BLaER1 (cell line): ENCODE measurements at regions not wholly inside any gene's neighbourhood (a gene's known extent, or its start where the extent isn't known, plus 50 kb on each side); places are given as distances from the start of the nearest gene placed in this dataset.

ENCODE experiments used
- H3K27ac ChIP-seq: shearing (Covaris generic); formaldehyde crosslinking; 2 replicates; pipeline ENCODE4 v1.8.1; 2022
- H3K27me3 ChIP-seq: shearing (Covaris generic); formaldehyde crosslinking; 2 replicates; pipeline ENCODE4 v1.8.1; 2022
- H3K36me3 ChIP-seq: shearing (Covaris generic); formaldehyde crosslinking; 2 replicates; pipeline ENCODE4 v1.8.1; 2022
- H3K4me1 ChIP-seq: shearing (Covaris generic); formaldehyde crosslinking; 2 replicates; pipeline ENCODE4 v1.8.1; 2022
- H3K4me2 ChIP-seq: shearing (Covaris generic); formaldehyde crosslinking; 2 replicates; pipeline ENCODE4 v1.8.1; 2022
- H3K4me3 ChIP-seq: shearing (Covaris generic); formaldehyde crosslinking; 2 replicates; pipeline ENCODE4 v1.8.1; 2022
- H3K9ac ChIP-seq: shearing (Covaris generic); formaldehyde crosslinking; 2 replicates; pipeline ENCODE4 v1.8.1; 2022
- H3K9me3 ChIP-seq: shearing (Covaris generic); formaldehyde crosslinking; 2 replicates; pipeline ENCODE4 v1.8.1; 2022
- H4K20me1 ChIP-seq: shearing (Covaris generic); formaldehyde crosslinking; 2 replicates; pipeline ENCODE4 v1.8.1; 2022
- Cebpa-rat ChIP-seq: shearing (Covaris generic); IDR thresholded peaks from 2 replicates; pipeline ENCODE4 v1.8.1; 2022

DNA sequence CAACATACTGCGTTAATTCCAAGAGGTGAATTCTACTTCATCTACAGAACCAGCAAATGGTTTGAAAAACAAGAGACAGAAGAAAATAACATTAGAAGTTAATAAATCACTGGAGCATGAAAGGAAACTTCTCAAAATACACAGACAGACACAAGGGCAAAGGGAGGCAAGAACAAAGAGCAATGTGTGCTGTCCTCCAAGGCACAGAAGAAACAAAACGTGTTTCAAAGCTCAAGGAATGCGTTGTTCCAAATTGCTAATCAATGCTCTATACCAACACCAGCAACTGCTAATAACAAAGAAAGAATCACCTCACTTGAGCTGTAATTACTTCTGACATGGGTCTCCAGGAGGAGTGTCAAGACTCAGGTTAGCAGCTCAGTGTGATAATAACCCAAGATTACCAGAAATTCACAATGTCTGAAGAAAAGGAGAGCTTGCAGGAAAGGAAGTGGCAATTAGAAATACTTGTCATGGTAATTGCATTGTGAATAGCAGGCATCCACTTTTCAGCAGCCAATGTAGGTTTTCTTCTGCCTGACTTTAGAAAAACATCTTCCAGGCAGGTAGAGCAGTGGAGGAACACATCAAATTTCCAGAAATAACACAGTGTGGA lies 175.4 kb downstream of the SEC16B start:
- no peak overlapping the region for H3K4me3 ChIP-seq
- H3K4me1 ChIP-seq = no peaks in the 10 kb centered on the region
- no peaks in the 10 kb centered on the region for H4K20me1 ChIP-seq
- peaks cover 10% of the 10 kb centered on the region; the same call in 1 of the 2 replicates for H3K9me3 ChIP-seq
- H3K9ac ChIP-seq = no peak overlapping the region
- H3K36me3 ChIP-seq = no peaks in the 10 kb centered on the region
- TF ChIP-seq Cebpa-rat = no peak
- no peak overlapping the region for H3K27ac ChIP-seq
- H3K27me3 ChIP-seq = no peaks in the 10 kb centered on the region
- H3K4me2 ChIP-seq = no peak overlapping the region

DNA sequence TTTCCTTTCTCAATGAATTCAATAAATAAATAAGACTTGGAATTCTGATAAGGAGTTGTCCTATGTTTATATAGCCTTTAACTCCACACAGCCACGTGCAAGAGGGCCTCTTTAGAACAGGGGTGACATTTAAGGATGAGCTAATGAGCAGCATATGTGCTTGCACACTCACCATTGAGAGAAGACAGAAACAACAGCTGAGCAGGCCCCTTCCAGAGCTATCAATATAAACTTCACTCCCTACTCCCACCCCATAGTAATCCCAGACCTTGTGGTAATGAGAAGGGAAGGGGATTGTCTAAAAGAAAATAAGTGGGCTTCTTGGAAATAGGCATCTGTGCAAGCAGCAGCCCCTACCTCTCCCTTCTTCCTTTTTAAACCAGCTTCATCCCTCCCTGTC lies 176.0 kb downstream of the SEC16B start:
- Histone ChIP-seq H4K20me1 (no peaks in the 10 kb centered on the region), H3K9ac (no peak overlapping the region), H3K4me1 (no peaks in the 10 kb centered on the region), H3K27me3 (no peaks in the 10 kb centered on the region), H3K27ac (no peak overlapping the region), H3K4me3 (no peak overlapping the region), H3K4me2 (no peak overlapping the region), H3K9me3 (peaks cover 10% of the 10 kb centered on the region; the same call in 1 of the 2 replicates), H3K36me3 (no peaks in the 10 kb centered on the region)
- TF ChIP-seq Cebpa-rat = no peak

DNA sequence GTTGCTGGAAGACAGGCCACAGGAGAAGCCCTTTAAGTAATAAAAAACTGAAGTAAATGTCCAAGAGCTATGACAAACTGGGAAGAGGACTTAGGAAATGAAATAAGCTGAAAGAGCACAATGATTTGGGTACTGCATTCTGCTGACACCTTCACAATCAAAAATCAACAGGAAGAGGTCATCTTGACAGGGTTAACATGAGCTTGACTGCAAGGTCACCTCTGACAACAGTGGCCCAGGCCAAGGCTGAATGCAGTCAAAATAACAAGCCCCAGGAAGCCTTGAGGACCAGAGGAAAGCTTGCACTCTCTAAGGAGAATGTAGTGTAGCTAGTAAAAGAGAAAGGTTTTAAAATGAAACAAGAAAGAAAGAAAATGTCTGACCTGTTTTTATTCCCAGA lies 179.3 kb downstream of the SEC16B start:
- no peaks in the 10 kb centered on the region for H3K27me3 ChIP-seq
- no peaks in the 10 kb centered on the region for H3K36me3 ChIP-seq
- H4K20me1 ChIP-seq = no peaks in the 10 kb centered on the region
- no peaks in the 10 kb centered on the region for H3K4me1 ChIP-seq
- no peak overlapping the region for H3K9ac ChIP-seq
- TF ChIP-seq Cebpa-rat = no peak
- no peak overlapping the region for H3K4me2 ChIP-seq
- no peak overlapping the region for H3K27ac ChIP-seq
- peaks cover 10% of the 10 kb centered on the region; the same call in 1 of the 2 replicates for H3K9me3 ChIP-seq
- no peak overlapping the region for H3K4me3 ChIP-seq

DNA sequence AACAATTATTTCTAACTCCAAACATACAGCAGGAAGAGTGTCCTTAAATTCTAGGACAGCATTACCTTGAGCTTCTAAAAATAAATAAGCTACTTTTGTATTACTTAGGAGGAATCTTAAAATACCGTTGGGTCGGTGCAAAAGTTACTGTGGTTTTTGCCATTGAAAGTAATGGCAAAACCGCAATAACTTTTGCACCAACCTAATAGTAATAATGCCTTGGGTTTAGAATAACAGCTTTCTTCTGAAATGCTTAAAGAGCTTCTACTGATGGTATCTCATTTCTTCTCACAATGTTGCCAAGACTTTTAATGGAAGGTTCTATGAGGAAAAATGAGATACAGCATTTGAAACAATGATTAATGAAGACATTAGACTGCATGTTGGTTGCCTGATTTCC lies 179.9 kb downstream of the SEC16B start:
- TF ChIP-seq Cebpa-rat = no peak
- peaks cover 10% of the 10 kb centered on the region; the same call in 1 of the 2 replicates for H3K9me3 ChIP-seq
- no peaks in the 10 kb centered on the region for H3K36me3 ChIP-seq
- no peaks in the 10 kb centered on the region for H3K27me3 ChIP-seq
- H3K4me1 ChIP-seq = no peaks in the 10 kb centered on the region
- H3K9ac ChIP-seq = no peak overlapping the region
- H3K4me3 ChIP-seq = no peak overlapping the region
- H3K27ac ChIP-seq = no peak overlapping the region
- no peak overlapping the region for H3K4me2 ChIP-seq
- no peaks in the 10 kb centered on the region for H4K20me1 ChIP-seq

DNA sequence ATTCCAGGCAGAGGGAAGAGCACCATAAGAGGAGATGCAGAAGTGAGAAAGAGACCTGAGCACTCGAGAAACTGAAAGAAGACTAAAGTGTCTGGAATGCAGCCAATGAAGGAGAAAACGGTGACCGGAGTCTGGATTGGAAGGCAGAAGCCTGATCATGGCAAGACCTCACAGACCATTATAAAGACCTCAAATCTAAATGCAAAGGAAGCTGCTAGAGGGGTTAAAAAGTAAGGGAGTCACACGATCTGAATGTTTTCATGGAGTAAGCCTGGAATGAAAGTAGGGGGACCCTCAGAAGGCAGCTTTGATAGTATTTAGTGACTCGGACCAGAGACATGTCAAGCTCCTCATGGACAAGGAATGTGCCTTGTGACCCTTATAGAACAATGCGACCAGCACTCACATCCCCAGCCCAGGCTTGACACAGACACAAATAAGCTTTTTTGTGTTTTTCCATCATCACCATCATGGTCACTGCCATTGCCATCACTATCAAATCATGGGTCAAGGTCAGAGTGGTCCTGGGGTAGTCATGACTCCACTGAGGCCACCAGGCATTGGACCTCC lies 183.6 kb downstream of the SEC16B start:
- Histone ChIP-seq H3K36me3 (no peaks in the 10 kb centered on the region), H3K9me3 (no peaks in the 10 kb centered on the region), H3K4me3 (no peak overlapping the region), H4K20me1 (no peaks in the 10 kb centered on the region), H3K27me3 (no peaks in the 10 kb centered on the region), H3K4me2 (no peak overlapping the region), H3K27ac (no peak overlapping the region), H3K9ac (no peak overlapping the region), H3K4me1 (no peaks in the 10 kb centered on the region)
- TF ChIP-seq Cebpa-rat = no peak

DNA sequence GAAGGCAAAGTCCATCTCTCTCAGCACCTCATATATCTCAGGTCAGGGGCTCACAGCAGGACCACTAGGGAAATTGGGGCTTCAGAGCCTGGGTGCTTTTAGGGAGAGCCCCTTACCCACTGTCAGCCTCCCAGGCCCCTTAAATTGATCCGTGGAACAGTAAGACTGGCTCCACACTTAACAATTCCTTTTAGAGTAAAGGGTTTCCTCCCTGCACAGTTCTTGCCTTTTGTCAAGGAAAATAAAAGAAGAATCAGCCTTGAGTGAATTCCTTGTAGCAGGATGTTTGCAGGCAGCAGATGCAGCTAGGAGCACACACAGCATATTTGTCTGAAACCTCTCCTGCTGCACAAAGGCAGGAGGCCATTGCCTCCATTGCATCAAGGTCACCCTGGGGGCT lies 184.9 kb downstream of the SEC16B start:
- no peak overlapping the region for H3K4me3 ChIP-seq
- no peak overlapping the region for H3K9ac ChIP-seq
- H3K27ac ChIP-seq = no peak overlapping the region
- H3K4me2 ChIP-seq = no peak overlapping the region
- TF ChIP-seq Cebpa-rat = no peak
- H3K27me3 ChIP-seq = no peaks in the 10 kb centered on the region
- H3K36me3 ChIP-seq = no peaks in the 10 kb centered on the region
- H3K4me1 ChIP-seq = no peaks in the 10 kb centered on the region
- no peaks in the 10 kb centered on the region for H4K20me1 ChIP-seq
- no peaks in the 10 kb centered on the region for H3K9me3 ChIP-seq

DNA sequence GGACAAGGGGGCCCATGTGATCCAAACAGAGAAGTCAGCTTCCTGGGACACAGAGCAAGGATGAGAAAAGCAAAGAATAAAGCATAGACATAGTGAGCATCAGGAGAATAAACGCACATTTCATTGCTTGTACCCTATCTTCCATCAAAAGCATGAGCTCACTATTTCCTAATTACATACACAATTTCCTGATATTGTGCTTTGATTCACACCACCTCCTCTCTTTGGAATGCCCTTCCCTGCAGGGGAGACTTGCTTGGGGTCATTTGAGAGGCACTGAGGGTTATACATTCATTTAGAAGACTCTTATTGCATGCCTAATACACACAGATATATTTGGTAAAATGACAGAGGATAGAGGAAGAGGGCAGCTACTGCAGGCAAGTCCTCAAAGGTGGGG lies 185.4 kb downstream of the SEC16B start:
- no peaks in the 10 kb centered on the region for H3K9me3 ChIP-seq
- no peak overlapping the region for H3K9ac ChIP-seq
- no peaks in the 10 kb centered on the region for H3K36me3 ChIP-seq
- no peak overlapping the region for H3K4me3 ChIP-seq
- H3K27ac ChIP-seq = no peak overlapping the region
- H3K4me1 ChIP-seq = no peaks in the 10 kb centered on the region
- no peaks in the 10 kb centered on the region for H4K20me1 ChIP-seq
- TF ChIP-seq Cebpa-rat = no peak
- no peak overlapping the region for H3K4me2 ChIP-seq
- H3K27me3 ChIP-seq = no peaks in the 10 kb centered on the region

DNA sequence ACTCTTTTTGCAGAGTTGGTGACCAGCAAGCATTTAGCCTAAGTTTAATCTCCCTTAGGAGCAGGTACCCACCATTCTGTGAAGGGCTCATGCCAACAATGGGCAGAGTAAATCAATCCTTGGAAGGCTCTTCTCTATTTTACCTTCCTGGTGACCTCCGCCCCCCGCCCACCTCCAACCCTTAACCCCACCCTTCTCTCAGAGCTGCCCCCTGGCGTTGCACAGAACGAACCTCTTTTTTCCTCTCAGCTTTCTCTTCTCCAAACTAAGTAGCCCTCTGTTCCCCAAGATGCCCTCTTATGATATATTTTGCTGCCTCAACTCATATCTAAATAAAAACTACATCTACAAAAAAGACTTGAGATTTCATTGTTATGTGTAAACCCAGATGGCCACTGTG lies 186.8 kb downstream of the SEC16B start:
- Histone ChIP-seq H3K9ac (no peak overlapping the region), H3K27ac (no peak overlapping the region), H3K4me1 (no peaks in the 10 kb centered on the region), H3K36me3 (no peaks in the 10 kb centered on the region), H3K4me2 (no peak overlapping the region), H3K9me3 (no peaks in the 10 kb centered on the region), H4K20me1 (no peaks in the 10 kb centered on the region), H3K4me3 (no peak overlapping the region), H3K27me3 (no peaks in the 10 kb centered on the region)
- no peak for TF ChIP-seq Cebpa-rat

DNA sequence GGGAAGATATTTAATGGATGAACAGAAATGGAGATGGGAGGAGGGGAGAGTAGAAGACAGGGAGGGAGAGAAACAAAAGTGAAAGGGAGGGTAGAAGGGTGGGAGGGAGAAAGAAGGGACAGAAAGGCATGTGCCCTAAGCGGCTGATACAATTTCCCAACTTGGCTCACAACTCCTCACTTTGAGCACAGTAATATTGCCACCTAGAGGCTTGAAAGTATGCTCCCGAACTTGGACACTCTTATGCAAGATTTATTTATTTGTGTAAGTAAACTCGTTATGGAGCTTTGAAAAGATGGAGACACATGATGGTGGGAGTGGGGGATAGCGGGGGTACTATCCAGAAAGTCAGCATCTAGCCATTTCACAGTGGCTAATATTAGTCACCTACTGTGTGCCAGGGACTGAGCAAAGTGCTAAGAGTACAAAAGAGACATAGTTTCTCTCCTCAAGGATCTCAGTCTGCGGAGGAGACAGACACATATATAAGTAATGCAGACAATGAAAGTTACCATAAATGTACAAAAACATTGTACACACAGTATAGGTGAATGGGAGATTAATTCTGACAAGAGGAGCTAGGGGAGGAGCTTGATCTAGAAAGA lies 189.7 kb downstream of the SEC16B start:
- TF ChIP-seq Cebpa-rat = no peak
- no peak overlapping the region for H3K4me2 ChIP-seq

DNA sequence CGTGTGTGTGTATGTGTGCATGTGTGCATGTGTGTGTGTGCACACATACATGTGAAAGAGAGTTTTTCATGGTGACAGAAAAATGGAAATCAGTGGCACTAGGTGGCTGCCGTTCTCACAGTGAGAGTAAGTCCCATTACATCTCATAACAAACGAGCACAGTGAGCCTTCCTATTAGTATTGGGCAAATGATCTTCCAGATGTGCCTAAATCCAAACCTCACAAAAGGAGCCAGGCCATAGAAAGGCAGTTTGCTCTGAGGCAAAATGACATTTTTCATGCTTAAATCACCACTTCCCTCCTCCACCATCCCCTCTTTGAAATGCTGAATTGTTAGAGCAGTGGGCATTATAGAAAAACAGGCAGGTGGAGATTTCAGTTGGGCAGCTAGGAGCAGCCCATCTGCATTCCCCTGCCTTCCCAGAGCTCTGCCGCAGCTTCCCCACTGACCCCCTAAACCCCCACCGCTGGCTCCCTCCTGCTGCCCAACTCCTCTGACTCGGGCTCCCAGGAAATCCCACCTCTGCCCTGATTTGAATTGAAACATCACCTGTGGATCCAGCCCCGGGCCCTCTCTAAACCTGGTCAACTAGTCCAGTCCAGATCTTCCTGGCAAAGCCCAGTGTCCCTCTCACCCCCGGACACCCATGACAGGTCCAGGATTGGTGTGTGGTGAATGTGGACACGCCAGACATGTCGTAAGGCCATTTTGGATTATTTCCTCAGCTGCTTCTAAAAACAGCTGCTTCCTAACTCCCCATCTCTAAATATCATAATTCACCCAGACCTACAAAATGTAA lies 190.5 kb downstream of the SEC16B start:
- Histone ChIP-seq H3K27ac (no peak overlapping the region), H3K4me1 (no peaks in the 10 kb centered on the region), H3K36me3 (no peaks in the 10 kb centered on the region), H3K4me3 (no peak overlapping the region), H3K4me2 (no peak overlapping the region), H3K9ac (no peak overlapping the region), H3K27me3 (no peaks in the 10 kb centered on the region), H3K9me3 (peaks cover 5% of the 10 kb centered on the region), H4K20me1 (no peaks in the 10 kb centered on the region)
- TF ChIP-seq Cebpa-rat = no peak

More for the DNA sequence above, 189.7 kb downstream of the SEC16B start:
- H3K4me1 ChIP-seq = no peaks in the 10 kb centered on the region
- H3K27ac ChIP-seq = no peak overlapping the region
- no peak overlapping the region for H3K4me3 ChIP-seq
- H3K9ac ChIP-seq = no peak overlapping the region
- no peaks in the 10 kb centered on the region for H3K36me3 ChIP-seq
- no peaks in the 10 kb centered on the region for H3K9me3 ChIP-seq
- H4K20me1 ChIP-seq = no peaks in the 10 kb centered on the region
- no peaks in the 10 kb centered on the region for H3K27me3 ChIP-seq
